NCI-H146 (cell line): ENCODE measurements at regions not wholly inside any gene's neighbourhood (a gene's known extent, or its start where the extent isn't known, plus 50 kb on each side); places are given as distances from the start of the nearest gene placed in this dataset.
"Not testable (repeated sequence)": the region's sequence is repeated elsewhere in the genome, so short reads cannot be mapped to it uniquely, and the experiment has no call there.

Experiments
- DNase-seq: peaks from one replicate; lab custom pipeline; 2025; lab: John Stamatoyannopoulos, UW

DNA sequence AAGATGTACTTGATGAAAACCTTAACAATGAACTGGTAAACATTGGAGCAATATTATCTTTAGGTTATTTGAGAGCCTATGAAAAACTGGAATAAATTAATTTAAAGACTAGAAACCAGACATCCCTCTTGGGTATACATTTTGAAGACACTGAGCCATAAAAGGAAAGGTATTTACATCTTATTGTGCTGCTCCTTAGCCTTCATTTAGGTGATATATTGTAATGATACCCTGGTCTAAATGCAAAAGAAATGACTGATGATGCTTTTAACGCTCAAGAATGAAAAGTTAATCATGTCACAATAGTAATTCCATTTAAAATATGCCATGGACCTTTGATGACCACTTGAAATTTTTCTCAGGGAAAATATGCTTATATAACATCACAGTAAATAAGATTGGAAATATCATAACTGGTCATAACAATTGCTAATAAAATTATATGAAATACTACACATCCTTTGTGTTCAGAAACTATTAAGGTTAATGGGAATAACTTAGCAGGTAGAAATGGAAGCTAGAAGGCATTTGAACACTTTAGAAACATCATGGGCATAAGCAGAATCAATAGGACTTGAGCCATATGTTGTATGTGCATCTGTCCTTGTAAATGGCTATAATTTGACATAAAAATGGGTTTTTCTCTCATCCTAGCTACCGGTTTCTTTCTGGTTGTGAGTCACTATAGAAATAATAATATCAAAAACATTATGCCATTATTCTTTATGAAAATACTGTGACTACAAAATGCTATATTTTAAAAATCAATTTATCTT, 979.7 kb downstream of the RAPGEF2 start:
- no peak for DNase-seq

DNA sequence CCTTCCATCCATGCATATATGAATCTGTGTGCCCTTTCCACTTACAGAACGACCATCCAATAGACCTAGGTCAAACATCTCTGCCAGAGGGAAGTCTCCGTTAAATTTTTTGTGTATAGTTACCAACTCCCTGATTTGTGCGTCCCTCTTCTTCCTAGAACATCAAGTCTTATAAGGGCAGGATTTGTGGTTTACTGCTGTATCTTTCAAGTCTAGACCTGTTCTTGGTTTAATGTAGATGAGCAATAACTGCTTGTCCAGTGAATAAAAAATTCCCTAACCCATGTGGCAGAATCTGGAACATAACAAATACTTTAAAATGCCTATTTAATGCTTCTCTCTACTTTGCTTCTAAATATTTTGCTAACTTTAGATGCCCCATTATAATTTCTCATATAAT, 988.8 kb downstream of the RAPGEF2 start:
- DNase-seq: no peak

DNA sequence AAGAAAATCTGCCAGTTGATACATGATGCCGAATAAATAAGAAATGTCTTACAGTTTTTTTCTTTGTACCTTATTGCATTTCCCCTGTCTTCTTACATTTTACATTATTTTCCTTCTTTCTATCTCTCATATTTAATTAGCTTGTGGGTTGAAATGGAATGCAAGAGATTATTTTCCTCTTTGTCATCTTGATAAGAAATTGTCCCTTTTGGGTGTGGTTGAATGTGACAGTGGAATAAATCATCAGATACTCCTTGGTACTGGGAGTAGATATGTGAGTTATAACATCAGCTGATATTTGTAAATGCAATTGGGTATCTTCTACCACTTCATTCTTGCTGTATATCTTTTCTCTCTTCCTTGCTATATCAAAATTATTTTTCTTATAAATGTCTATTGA, 997.4 kb downstream of the RAPGEF2 start:
- DNase-seq: no peak

DNA sequence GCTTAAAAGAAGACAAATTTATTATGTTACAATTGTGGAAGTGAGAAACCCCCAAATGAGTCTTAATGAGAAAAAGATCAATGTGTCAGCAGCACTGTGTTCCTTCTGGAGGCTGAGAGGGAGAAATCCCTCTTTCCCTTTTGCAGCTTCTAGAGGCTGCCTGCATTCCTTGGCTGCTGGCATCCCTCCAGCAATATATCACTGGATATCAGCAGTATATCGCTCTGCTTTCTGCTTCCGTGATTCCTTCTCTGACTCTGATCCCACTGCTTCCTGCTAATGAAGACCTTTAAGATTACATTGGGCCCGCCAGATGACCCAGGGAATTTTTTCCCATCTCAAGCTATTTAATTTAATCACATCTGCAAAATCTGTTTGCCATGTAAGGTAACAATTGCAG, 1008.0 kb downstream of the RAPGEF2 start:
- no peak for DNase-seq

DNA sequence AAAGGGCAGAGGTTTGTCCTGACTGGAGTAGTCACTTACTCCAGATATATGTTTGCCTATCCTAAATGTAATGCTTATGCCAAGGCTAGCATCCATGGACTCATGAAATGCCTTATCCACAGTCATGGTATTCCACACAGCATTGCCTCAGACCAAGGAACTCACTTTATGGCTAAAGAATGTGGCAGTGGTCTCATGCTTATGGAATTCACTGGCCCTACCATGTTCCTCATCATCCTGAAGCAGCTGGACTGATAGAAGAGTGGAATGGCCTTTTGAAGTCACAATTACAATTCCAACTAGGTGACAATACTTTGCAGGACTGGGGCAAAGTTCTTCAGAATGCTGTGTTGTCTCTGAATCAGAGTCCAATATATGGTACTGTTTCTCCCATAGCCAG, 1014.8 kb downstream of the RAPGEF2 start:
- no peak for DNase-seq

DNA sequence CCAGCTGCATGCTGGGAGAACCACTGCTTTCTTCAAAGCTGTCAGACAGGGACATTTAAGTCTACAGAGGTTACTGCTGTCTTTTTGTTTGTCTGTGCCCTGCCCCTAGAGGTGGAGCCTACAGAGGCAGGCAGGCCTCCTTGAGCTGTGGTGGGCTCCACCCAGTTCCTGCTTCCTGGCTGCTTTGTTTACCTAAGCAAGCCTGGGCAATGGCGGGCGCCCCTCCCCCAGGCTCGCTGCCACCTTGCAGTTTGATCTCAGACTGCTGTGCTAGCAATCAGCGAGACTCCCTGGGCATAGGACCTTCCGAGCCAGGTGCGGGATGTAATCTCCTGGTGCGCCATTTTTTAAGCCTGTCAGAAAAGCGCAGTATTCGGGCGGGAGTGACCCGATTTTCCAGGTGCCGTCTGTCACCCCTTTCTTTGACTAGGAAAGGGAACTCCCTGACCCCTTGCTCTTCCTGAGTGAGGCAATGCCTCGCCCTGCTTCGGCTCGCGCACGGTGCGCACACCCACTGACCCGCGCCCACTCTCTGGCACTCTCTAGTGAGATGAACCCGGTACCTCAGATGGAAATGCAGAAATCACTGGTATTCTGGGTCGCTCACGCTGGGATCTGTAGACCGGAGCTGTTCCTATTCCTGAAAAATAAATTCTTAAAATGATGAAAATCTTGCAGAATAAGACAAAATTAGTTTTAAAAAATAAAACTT, 1022.9 kb downstream of the RAPGEF2 start:
- not testable (repeated sequence) for DNase-seq

DNA sequence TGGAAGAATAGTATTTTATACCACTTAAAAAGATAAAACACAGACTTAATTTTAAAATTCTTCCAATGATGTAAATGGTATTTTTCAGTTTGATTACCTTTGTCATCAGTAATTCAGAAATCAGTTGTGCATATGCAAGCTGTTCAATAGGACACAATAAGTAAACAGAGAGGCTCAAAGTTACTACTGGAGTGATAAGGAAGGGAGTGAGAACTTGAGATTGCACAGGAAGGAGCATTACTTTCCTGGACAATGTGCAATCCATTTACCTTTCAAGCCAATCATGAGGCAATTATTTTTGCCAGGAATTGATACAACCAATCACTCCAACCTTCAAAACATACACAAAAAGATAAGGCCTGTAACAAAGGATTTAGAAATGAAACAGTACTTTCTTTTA, 1024.3 kb downstream of the RAPGEF2 start:
- no peak for DNase-seq

DNA sequence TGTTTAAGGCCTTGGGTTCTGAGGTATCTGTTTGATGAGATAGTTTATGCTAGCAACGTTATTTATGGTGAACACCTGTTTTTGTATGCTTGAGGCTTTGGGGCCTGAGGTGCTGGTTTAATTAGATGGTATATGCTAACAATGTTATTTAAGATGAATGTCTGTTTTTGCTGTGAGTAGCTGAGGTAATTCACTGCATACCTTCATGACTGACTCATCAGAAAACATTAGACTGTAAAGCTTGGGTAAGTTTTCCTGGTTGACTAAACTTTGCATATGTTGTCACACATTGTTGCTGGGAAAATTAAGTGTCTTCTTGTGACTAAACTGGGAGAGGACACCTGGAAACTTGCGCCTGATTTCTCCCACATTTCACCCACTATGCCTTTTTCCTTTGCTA, 1026.6 kb downstream of the RAPGEF2 start:
- no peak for DNase-seq

DNA sequence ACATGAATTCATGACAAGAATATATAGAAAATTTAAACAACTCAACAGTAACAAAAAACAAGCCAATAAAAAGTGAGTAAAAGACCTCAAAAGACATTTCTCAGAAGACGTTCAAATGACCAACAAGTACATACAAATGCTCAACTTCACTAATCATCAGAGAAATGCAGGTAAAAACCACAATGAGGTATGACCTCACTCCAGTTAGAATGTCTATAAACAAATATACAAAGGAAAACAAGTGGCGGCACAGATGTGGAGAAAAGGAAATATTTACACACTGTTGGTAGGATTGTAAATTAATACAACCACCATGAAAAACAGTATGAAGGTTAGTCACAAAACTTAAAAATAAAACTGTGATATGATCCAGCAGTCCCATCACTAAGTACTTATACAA, 1033.1 kb downstream of the RAPGEF2 start:
- no peak for DNase-seq

DNA sequence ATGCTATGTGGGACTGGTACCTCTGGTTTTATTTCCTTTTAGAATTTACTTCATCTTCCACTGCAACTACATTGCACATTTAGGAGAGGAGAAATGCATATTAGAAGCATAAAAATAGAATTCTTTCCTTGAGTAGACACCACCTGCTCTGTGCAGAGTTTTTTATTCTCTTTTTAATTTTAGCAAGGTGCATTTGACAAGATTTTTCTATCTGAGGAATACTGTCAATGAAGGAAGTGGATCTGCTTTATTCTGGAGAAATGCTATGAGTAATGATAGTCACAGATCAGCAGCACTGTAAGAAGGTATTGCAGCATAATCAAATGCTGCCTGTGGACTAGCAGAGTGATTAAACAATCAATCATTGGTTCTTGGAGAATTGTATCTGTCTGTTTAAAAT, 1038.3 kb downstream of the RAPGEF2 start:
- DNase-seq: no peak

DNA sequence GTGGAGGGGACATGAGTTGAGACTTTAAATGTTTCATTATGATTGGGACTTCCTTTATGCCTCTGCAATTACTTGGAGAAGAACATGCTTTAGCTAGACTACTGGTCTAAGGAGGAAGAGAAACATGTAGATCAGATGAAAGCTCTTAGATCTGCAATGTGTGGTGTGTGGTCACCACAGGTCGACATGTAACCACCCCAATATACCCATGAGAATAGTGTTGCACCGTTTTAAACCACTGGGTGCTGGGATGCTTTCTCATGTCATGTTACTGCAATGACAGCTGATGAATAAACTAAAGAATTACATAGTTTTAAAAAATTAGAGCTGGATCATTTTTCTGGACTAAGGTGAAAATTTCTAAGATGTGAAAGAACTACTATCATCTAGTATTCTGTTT, 1039.7 kb downstream of the RAPGEF2 start:
- no peak for DNase-seq

DNA sequence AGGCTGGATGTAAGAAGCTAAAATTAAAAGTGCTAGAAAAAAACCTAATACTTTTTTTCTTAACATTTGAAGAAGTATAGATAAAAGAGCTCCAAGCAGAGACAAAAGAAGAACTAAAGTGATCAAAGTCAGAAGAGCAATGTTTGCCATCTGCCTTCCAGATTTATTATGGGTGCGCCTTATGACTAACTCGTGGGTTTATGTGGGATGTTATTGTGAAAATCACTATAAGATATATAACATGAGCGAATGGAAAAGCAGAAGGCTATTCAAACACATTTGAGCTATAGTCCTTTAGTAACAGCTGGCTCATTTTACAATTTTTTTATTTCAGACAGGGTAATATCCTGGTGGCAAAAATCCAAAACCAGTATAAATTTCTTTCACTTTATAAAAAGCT, 1040.7 kb downstream of the RAPGEF2 start:
- no peak for DNase-seq

DNA sequence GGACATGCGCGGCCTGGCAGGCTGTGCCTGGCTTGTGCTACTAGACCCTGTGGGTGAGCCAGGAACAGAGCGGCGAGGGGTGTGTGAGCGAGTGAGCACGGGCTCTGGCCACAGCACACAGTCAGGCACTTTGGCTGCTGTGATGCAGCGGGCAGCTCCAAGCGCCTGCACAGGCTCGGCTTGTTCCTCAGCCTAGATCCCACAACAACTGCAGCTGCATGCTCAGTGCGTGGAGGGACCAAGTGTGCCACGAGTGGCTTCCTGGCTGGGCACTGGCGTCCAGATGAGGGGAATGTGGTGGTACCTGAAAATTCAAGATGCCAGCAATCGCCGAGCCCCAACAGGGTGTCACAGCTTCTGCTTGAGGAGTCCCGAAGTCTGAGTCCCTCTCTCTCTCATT, 1056.6 kb downstream of the RAPGEF2 start:
- no peak for DNase-seq

DNA sequence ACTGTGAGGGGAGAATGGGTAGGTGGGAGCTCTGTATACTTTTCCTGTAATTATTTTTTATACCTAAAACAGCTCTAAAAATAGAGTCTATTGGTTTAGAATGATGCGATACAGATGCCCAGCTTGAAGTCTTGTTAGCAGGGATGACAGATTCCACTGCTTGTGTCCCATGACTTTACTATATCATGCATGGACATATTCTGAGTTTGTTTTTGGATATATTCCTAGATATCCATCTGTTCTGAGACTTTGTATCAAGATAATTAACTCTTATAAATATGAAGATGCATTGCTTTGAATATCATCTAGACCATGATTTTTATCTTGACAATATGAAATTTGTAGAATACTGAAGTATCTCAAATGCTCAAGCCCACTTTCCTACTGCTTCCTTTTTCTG, 1058.1 kb downstream of the RAPGEF2 start:
- DNase-seq: no peak

DNA sequence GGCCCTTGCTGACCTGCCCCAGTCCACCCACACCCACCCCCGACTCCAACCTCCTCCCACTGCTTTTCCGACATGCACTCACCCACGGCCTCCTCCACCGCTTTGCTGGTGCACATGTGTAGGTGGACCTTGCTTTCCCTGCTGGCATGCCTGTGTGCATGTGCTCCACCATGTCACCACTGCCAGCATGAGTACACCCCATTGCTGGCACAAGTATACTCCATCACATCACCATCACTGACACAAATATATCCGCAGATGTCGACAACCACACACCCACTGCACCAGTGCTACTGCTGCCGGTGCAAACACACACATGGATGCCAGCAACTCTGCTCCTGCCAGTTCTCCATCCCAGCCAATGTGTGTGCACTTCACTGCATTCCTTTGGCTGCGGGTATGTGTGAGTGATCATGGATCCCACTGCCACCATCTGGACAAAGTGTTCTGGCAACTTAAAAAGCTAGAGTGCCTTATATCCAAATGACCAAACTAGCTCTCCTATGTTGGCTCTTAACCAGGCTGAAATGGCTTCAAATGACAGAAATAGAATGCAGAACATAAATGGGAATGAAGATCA, 1072.3 kb downstream of the RAPGEF2 start:
- DNase-seq: no peak

DNA sequence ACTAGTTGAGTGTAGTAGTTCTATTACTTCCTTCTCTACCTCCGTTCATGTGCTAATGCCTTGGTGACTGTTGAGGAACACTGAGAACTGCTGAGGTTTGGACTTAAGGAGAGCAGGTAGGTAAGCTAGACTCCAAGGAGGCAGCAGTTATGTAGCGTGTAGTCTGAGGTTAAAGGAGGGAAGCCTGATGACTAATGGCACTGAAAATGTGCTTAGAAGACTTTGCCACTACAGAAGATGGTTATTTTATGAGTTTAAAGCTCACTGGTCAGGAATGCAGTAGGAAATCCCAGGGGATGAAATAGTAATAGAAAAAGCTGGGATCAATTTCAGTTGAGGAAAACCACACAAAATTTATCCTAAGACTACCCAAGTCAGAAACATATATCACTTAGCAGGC, 1077.3 kb downstream of the RAPGEF2 start:
- DNase-seq: no peak

DNA sequence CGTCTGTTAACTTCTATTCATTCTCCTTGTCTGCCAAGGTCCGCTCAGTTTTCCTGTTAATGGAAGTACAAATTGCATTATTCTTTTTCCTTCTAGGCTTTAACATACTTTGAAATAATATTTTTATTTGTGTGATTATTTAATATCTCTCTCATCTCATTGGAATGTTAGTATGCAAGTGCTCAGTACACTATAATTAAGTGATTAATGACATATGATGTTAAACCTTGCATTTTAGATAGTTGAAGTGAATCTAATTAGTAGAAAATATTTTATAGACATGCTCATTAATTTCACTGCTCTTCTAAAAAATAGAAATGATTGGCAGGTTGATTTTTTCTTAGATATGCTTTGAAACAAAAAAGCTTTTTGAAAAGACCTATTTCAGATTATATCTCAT, 1079.8 kb downstream of the RAPGEF2 start:
- no peak for DNase-seq

DNA sequence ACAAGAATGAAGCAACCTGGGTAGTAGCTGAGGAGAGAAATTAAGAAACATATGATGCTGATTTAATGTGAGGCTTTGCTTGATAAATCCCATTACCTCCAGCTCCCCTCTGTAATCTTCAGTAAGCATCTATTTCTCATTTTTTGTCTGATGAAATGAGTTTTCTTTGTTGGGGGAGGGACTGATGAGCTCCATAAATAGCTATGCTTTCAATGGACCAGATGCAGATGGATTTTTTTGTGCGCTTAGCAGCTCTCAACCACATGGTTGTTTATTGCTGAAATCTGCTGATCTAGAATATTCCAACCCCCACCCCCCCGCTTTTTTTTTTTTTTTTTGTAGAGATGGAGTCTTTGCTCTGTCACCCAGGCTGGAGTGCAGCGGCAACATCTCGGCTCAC, 1082.0 kb downstream of the RAPGEF2 start:
- DNase-seq: no peak

DNA sequence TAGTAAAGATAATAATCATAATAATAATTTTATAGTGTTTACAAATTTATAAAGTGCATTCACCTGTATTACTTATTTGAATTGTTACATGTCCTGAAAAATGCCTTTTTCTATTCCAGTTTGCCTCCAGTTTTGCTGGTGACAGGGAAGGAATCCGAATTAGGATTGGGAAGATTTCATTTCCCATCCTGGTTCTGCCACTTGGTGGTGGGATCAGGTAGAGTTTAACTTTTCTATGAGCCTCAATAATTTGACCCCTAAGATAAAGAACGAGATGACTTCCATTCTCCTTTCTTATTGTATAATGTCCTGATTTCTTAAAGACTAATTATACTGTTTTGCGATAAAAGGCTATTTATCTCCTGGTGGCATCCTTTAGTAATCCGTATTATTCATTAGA, 1090.9 kb downstream of the RAPGEF2 start:
- no peak for DNase-seq

DNA sequence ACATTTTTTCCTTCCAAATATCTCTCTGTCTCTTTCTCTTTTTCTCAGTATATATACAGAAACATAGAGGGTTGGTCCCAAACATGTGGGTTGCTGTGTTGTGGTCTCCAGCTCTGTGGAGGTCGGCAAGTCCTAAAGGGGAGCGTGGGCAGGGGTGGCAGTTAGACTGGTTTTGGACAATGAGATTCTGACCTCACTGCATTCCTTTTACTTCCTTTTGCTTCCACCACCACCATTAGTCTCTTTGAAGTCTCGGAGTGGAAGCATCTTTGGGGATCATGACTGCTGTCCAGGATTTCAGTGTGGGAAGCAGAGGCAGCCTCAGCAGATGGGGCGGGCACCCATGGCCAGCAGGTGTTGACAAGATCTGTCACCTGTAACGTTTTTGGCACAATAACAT, 1091.8 kb downstream of the RAPGEF2 start:
- DNase-seq: no peak

DNA sequence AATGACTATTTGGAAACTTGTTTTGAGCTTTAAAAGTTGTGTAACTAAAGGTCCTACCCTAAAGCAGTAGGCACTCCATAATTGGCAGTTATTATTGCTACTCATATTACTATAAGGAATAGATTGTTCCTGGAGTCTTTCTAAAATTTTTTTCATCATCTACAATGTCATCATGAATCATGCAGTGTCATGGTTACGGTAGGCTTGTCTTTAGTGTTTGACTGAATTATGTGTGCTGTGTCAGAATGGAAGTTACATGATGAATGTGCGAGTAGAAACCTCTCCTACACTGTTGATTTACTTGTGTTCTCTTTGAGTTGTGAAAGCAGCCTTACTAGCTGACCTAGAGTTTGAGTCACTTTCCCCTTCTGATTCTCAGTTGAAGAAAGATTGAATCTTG, 1099.9 kb downstream of the RAPGEF2 start:
- DNase-seq: no peak

DNA sequence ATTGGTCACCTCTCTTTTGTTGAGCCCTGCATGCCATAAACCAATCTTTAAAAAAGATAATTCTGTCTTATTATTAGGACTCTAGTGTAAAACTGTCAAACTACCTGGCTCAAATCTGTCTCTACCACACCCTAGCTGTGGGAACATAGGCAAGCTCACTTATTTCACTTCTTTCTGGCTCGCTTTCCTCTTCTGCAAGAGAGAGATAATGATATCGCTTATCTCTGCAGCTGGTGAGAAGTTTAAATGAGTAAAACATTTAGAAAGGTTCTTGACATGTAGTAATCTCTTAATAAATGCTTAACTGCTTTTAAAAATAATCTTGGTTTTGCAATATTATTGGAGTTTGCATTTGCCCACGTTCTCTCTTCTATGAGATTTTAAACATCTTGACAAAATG, 1109.2 kb downstream of the RAPGEF2 start:
- no peak for DNase-seq

DNA sequence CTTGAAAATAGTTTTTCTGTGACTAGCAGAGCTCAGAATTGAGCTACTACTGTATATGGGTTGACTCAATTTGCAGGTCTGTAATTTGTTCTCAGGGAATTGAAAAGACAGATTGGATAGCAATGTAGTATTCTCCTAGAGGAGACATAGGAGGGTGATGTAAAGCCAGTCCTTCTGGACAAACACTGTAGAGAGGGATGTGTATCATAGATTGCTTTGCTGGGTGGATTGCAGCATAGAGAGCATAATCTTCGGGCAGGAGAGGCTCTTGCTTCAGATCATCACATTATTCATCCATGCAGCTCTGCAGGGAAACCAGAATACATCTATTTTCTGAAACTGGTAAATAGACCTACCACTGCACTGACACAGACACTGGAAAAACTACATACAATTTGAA, 1110.5 kb downstream of the RAPGEF2 start:
- DNase-seq: no peak

DNA sequence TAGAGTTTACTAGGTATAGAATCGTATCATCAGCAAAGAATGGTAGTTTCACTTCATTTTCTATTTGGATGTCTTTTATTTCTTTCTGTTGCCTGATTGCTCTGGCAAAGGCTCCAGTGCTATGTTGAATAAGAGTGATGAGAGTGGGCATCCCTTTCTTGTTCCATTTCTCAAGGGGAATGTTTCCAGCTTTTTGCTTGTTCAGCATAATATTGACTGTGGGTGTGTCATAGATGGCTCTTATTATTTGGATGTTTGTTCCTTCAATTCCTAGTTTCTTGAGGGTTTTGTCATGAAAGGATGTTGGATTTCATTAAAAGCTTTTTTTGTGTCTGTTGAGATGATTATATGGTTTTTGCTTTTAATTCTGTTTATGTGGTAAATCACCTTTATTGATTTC, 1114.5 kb downstream of the RAPGEF2 start:
- no peak for DNase-seq
